OCI-M2 (cell line): ENCODE measurements at regions not wholly inside any gene's neighbourhood (a gene's known extent, or its start where the extent isn't known, plus 50 kb on each side); places are given as distances from the start of the nearest gene placed in this dataset.

Experiments used
- DNase-seq: peaks from one replicate; lab custom pipeline; 2025; ENCODE audit not compliant: unreplicated experiment; lab: John Stamatoyannopoulos, UW

DNA sequence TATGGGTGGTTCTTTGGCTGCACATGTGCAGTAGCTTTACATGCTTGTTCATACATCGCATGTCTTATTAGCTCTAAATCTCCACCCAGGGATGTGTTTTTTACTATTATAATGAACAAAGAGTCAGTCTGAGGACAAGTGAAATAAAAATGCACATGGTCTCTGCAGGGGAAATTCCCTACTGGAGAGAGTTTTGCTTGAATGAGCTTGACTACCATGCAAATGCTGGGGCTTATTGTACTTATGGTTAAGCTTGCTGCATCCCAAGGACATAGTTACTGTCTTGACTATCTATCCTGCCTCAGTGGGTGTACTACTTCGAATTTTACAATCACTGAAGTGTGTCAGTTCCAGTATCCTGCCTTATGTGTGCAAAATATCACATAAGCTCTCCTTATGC lies 362.7 kb downstream of the TDRD15 start:
- DNase-seq = no peak

DNA sequence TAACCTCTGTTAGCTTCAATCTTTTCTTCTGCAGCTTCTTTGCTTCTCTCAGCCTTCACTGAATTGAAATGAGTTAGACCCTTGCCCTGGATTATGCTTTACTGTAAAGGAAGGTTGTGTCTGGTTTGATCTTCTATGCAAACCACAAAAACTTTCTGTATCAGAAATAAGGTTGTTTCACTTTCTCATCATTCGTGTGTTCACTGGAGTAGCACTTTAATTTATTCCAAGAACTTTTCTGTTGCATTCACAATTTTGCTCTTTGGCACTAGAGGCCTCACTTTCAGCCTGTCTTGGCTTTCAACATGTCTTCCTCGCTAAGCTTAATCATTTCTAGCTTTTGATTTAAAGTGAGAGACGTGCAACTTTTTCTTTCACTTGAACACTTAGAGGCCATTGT lies 365.3 kb downstream of the TDRD15 start:
- DNase-seq = no peak

DNA sequence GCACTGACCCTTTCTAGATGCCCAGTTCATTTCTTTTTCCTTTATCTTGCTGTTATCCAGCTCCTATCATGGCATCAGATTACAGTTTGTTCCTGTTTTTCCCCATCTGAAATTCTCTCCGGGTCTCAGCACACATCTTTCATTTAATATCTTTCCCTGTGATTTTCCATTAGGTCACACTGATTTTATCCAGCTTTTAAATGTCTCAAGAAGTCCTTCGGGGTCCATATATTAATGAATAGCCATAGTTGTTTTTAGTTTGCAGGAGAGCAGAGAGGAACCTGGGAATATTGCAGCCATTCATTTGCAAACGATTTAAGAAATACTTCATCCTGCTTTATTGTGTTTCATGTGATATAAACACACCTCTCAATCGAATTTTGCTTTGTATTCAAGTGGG lies 374.2 kb downstream of the TDRD15 start:
- no peak for DNase-seq

DNA sequence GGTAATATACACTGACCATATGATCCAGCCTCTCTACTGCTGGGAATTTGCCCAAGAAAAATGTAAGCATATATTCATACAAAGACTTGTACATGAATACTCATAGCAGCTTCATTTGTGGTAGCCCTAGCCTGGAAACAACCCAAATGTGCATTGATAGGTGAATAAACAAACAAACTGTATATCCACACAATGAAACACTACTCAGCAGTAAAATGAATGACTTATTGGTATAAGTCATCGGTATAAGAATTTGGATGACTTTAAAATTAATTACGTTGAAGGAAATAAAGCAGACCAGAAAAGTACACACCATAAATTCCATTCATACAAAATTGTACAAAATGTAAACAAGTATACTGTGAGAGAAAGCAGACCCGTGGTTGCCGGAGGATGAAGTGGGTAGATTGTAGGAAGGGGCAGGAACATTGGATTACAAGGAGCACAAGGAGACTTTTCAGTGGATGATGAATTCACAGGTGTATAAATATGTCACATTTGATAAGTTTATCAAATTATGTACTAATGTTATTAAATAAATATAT lies 376.7 kb downstream of the TDRD15 start:
- DNase-seq = no peak

DNA sequence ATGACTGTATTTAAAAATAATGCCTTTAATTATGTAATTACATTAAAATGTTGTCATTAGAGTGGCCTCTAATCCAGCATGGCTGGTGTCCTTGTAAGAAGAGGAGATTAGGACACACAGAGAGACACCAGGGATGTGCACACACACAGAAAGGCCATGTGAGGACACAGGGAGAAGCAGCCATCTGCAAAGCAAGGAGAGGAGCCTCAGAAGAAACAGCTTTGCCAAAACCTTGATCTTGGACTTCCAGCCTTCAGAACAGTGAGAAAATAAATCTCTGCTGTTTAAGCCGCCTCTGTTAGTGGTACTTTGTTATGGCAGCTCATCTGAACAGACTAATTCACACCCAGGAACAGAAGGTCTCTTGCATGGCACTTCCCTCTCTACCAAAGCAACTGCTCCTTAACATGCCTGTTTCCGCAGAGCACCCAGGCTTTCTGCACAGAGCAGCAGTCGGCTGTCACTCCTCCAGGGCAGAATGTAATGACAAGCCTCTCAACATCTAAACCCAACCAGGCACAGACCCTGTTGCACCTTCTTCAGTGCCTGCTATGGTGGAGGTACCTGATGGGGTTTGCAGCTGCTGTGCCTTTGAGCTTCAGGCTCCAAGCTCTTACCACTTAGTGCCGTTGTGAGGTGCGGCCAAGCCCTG lies 377.7 kb downstream of the TDRD15 start:
- no peak for DNase-seq

DNA sequence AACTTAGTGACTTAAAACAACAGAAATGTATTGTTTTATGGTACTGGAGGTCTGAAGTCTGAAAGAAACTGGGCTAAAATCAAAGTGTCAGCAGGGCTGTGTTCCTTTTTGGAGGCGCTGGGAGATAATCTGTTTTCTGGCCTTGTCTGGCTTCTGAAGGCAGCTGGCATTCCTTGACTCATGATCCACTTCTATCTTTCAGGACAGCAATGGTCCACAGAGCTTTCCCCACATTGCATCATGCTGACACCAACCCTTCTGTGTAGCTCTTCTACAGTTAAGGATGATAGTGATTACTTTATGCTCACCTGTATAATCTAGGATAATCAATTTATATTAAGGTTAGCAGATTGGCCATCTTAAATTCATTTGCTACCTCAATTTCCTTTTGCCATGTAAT lies 392.1 kb downstream of the TDRD15 start:
- DNase-seq = no peak

DNA sequence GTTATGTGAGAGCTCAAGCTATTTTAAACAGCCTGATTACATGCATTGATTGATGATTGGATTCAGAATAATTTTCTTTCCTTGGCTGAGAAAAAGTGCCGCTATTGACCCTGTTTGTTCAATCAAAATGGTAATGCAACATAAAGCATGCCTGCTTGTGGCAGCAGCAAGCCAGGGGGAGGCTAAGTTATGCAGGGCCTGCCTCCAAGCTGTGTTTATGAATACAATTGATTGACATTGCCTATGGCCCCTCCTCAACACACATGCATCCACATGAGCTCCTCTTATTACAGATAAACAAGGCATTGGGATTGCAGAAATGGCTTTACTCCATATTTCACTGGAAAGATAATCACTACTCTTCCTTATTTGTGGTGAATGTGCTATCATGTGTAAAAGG lies 395.6 kb downstream of the TDRD15 start:
- DNase-seq = no peak

DNA sequence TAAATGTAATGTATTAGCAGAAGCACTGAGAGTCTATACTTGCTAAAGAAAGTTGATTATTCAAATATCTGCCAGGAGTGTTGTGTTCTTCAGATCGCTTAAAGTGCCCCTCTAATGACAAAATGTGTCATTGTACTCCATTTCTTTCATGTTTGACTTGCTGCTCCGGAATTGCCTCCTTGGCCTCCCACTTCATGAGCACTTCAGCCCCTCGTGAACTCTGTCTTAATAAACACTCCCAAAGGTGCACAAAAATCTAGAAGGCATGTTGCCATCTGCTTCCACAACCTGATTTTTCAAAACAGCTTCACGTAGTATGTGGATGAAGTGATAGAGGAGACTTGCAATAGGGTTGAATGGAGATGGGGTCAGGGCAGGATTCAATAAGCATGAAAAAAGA lies 396.1 kb downstream of the TDRD15 start:
- no peak for DNase-seq

DNA sequence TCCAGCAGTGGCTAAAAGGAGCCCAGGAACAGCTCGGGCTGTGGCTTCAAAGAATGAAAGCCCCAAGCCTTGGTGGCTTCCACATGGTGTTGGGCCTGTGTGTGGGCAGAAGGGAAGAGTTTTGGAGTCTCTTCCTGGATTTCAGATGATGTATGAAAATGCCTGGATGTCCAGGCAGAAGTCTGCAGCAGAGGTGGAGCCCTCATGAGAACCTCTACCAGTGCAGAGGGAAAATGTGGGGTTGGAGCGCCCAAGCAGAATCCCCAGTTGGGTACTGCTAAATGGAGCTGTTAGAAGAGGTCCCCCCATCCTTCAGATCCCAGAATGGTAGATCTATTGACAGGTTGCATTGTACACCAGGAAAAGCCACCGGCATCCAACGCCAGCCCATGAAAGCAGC lies 412.1 kb downstream of the TDRD15 start:
- DNase-seq = no peak

DNA sequence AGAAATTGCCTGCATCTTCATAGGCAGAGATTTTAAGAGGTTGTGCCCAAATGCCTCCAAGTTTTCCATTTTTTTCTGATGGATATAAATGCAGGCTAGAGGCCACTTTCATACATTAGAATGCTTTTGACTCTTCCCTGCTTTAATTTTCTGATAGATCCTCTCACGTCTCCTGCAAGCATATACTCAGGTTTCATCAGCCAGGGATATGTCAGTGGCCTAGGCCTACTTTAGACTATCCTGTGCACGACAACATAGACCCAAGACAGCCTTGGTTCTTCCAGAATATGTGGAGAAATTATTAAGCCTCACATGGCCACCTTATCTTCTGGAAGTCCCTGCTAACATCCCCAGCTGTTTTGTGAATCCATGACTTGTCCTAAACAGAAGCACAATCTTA lies 415.9 kb downstream of the TDRD15 start:
- no peak for DNase-seq

DNA sequence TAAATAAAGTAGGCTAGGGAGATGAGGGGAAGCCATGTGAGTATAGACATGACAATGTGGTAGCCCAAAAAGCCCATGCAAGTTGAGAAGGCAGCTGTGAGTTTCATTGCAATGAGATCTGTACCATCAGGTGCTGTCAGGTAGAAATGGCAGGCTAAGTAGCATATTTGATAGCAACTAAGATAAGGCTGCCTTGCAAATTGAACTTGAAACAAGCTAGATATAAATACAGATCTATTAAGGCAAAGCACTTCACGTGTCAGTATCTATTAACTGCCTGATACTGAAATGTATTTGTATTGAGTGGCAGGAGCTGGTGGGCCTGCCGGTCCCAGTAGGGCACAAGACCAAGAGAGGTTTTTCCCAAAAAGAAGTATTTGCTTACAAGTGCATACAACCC lies 419.9 kb downstream of the TDRD15 start:
- DNase-seq = no peak

DNA sequence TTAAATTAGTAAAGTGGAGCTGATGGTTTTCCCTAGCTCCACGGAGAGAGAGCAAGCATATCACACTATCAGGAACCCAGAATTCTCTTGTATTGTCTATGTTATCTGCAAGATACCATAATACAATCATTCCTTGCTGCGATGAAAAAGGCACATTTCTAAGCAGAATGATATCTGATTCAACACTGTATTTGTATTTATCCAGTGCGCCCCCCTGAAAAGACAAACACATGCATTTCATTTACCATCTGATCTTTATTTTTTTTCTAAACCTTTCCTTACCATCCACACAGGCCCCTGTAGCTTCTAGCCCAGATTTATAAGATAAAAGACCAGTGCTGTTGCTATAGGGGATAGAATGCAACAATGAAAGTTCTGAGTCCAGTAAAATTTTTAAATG lies 420.6 kb downstream of the TDRD15 start:
- DNase-seq = no peak

DNA sequence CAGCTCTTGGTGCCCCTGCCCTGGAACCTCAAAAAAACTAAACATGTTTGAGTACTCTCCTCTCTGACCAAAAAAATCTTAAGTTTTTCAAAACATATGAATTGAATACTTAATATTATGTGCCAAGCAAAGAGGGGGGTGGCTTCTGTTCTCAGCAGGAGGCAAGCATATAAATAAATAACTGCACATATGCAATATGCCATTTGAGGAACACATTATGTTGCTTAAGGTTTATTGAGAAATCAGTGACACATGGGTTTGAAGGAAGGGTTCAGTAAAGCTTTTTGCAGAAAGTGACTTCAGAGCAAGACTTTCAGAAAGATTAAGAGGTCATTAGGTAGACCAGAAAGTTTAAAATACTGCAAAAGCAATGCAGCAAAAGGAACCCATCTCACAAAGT lies 429.2 kb downstream of the TDRD15 start:
- DNase-seq = no peak

DNA sequence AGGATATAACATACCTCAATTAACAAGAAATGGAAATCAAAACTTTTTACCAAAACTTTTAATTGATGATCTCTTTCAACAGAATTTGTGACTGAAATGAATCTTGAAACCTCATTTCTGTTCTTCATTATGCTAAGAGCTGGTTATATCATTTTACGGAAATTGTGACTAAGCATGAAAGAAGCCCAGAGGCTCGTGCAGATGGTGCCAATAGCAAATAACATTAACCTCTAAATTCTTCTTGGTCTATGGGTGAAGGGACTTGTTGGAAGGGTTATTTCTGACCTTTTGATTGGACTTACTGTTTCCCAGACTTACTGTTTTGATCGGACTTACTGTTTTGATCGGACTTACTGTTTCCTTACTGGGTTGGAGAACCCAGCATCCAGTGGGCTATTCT lies 435.6 kb downstream of the TDRD15 start:
- no peak for DNase-seq

DNA sequence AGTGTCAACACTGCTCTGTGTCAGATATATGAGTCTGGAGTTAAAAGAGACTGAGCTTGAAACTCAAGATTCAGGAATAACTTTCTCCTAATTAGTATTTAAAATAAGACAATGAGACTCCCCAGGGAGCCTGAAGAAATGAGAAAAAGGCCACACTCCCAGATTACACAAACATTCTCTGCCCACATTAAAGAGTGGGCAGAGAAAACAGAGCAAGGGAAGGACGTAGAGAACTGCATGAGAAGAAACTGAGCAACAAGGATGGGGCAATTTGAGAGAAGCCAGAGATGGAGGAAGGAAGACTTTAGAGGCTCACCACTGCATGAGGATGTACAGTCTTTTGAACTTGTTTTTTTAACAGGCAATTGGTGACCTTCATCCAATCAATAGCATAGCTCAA lies 438.2 kb downstream of the TDRD15 start:
- DNase-seq = no peak

DNA sequence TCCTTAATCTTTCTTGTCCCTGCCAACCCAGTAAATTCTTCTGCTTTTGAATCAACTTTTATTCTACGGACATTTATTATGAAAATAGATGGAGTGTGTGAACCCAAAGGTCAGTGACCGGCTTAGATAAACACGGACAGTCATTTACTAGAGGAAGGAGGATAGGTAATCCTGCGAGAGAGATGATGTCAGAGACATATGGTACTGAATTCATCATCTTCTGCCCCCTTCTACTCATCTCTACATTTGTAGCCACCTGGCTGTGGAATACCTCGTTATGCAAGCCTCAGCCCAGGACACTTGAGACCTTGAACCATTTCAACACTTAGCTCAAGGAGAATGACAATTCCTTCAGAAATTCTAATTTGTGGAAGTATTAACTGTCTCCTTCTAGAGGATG lies 443.6 kb downstream of the TDRD15 start:
- no peak for DNase-seq

DNA sequence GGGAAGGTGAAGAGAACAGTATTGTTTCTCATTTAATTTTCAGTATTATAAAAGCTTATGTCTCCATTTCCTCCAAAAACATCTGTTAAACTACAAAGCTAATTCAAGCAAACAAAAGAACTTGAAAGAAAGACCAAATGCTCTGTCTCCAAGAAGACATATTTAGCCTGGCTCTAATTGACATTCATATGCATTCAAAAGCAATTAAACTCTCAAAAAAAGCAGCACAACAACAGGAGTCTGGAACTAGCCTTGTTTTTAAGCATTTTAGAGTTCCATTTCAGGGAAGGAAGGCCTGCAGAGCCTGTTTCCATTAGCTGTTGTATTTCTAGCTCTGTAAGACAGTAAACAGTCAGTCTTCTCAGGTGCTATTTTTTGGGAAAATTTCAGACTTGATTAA lies 447.9 kb downstream of the TDRD15 start:
- DNase-seq = no peak

DNA sequence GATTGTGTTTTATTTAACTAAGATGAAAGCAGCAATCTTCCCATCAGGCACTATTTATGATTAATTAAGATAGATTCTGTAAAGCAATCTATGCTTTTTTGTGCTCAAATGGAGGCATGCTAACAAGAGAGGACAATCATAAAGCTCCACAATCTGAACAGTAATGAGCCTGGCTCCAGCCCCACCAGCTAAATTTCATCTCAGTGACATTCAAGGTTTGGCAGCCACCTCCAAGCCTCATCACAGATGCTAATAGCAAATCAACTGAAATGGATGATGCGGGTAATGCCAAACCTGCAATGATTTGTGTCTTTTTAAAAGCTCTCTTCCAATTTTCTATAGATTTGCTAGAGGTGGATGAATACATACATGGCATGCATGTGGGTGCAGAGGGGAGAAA lies 456.6 kb downstream of the TDRD15 start:
- no peak for DNase-seq

DNA sequence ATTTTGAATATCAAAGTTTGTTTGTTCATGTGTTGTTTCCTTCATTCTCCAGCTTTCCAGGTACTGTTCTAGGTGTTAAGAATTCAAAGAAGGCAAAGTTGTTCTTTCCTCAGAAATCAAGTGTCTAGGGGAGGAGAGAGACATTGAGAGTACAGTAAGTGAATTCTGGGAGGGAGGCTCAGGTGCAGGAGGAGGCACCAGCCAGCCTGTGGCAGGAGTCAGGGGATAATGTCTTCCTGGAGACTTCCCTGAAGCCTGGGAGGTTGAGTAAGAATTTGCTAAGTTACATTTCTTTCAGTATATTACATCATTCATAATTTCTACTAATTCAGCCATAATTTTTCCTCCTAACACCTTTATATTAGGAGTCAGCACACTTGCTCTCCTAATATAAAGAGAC lies 462.1 kb downstream of the TDRD15 start:
- no peak for DNase-seq

DNA sequence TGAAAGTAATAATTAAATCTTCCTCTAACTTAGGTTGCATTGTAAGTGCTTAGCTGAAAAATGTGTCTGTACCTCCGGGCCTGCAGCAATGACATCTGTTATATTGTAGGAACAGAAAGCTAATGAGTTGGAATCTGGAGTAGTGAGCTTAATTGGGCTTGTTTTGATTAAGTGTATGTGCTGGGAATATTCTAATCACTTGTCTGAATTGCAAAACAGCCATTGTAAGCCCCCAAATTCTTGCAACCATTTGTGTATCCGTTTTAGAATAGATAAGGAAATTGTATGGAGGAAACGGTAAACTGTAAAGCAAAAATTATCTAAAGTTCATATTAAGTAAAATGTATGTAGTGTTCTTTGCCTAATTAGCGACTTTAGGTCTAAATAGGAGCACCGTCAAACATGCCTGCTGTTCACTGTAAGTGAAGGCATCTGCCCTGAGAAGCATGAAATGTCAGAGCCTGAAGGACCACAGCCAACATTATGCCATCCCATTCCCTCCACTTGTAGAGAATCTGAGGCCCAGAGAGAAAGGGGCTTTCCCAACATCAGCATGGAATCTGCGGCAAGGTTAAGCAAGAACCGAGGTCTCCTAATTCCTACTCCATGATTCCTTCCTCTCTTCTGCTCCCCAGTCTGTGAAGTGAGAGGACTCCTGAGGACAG lies 466.4 kb downstream of the TDRD15 start:
- no peak for DNase-seq

DNA sequence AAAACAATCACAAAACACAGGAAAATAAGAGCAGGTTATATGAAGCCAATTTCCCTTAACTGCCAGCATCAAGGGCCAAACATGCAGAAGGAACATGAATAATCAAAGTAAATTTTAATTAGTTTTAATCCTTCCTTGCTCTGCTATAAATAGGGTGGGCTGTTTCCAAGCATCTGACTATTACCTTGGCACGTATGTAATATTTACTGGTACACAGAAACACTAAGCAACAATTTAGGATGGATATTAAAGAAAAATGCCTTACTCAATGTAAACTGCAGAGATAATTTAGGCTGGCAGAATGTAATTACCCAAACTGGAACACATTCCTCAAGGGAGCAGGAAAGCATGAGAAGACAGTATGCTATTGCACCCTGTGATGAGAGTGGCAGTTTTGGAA lies 468.2 kb downstream of the TDRD15 start:
- DNase-seq = no peak

DNA sequence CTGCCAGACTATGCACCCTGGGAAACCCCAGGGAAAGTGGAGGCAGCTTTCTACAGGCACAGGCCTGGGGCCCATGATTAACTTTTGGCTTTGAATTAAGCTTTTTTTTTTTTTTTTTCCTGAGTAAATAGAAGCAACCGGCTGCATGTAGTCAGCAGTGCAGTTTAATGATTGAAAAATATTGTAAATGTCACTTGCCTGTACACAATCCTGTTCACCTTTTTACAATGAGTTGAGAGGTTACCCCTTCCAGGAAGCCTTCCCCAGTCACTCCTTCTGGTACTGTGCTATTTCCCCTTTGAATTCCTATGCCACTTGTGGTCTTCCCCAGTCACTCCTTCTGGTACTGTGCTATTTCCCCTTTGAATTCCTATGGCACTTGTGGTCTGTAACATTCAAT lies 475.6 kb downstream of the TDRD15 start:
- DNase-seq = no peak

DNA sequence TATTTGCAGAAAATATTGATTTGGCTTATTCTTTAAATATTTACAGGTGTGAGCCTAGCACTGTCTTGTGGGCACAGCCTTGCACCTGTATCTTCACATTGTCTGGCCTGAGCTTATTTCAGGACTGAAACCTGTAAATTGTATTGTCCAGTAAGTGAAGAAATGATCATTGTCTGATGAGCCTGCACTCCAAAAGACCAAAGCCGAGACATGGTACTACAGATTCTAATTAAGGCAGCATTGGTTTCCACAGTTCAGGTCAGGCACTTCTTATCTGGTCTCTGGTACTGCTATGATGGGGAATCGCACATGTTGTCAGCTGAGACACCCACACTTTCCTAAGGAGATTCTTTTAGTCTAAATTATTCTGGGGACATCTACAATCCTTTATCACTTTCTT lies 479.0 kb downstream of the TDRD15 start:
- DNase-seq = no peak
